CD8-positive, alpha-beta memory T cell (primary cell): ENCODE measurements at regions not wholly inside any gene's neighbourhood (a gene's known extent, or its start where the extent isn't known, plus 50 kb on each side); places are given as distances from the start of the nearest gene placed in this dataset.

Experiments used
- CTCF ChIA-PET: fragments of 350-600 bp; sonication (Branson Sonifier 250); formaldehyde crosslinking; loops from one replicate; lab custom pipeline; 2021; ENCODE audit warnings: antibody characterized with exemption; lab: Charles Lee
- POLR2A ChIA-PET: fragments of 350-600 bp; sonication (Branson Sonifier 250); formaldehyde crosslinking; loops from one replicate; lab custom pipeline; 2021; ENCODE audit warnings: antibody characterized with exemption; lab: Charles Lee
- DNase-seq, 5 donors: peaks; one replicate each; pipeline versions ENCODE4 v3.0.0 to v3.0.0-alpha.2; 2020 to 2022; ENCODE audit warnings: mixed read lengths in 1 of 5
- H3K27ac ChIP-seq: one replicate; pipeline ENCODE4 v1.7.0; 2013; ENCODE audit warnings: low read depth, mild to moderate bottlenecking, low read length, moderate library complexity
- H3K27me3 ChIP-seq: 2 replicates; pipeline ENCODE4 v1.7.0; 2013; ENCODE audit warnings: low read length, mild to moderate bottlenecking; ENCODE audit not compliant: insufficient read depth, poor library complexity, severe bottlenecking
- H3K36me3 ChIP-seq: 2 replicates; pipeline ENCODE4 v1.7.0; 2013; ENCODE audit warnings: mild to moderate bottlenecking, low read length, moderate library complexity; ENCODE audit not compliant: insufficient read depth
- H3K4me1 ChIP-seq: 2 replicates; pipeline ENCODE4 v1.7.0; 2013; ENCODE audit warnings: mild to moderate bottlenecking, low read length, moderate library complexity; ENCODE audit not compliant: insufficient read depth
- H3K4me3 ChIP-seq: 2 replicates; pipeline ENCODE4 v1.7.0; 2013; ENCODE audit warnings: mild to moderate bottlenecking, low read length
- H3K9me3 ChIP-seq: 2 replicates; pipeline ENCODE4 v1.7.0; 2013; ENCODE audit warnings: mild to moderate bottlenecking, low read length
- H3K27ac Mint-ChIP-seq, 8 donors: one replicate each; pipeline ENCODE4 v1.8.0; 2020 to 2021; ENCODE audit warnings: mixed read lengths in 8 of 8, mild to moderate bottlenecking in 6 of 8, inconsistent platforms in 3 of 8, moderate library complexity in 3 of 8
- H3K27me3 Mint-ChIP-seq, 2 donors: one replicate each; pipeline ENCODE4 v1.8.0; 2020 to 2021; ENCODE audit warnings: mixed read lengths in 2 of 2, mild to moderate bottlenecking in 1 of 2, moderate library complexity in 1 of 2
- H3K36me3 Mint-ChIP-seq, 3 donors: one replicate each; pipeline ENCODE4 v1.8.0; 2020 to 2021; ENCODE audit warnings: mixed read lengths in 3 of 3, inconsistent platforms in 1 of 3, mild to moderate bottlenecking in 1 of 3
- H3K4me1 Mint-ChIP-seq, 3 donors: one replicate each; pipeline ENCODE4 v1.8.0; 2020 to 2021; ENCODE audit warnings: mixed read lengths in 3 of 3, inconsistent platforms in 1 of 3, mild to moderate bottlenecking in 1 of 3
- H3K4me3 Mint-ChIP-seq, 7 donors: one replicate each; pipeline ENCODE4 v1.8.0; 2020 to 2021; ENCODE audit warnings: mixed read lengths in 7 of 7, mild to moderate bottlenecking in 6 of 7, moderate library complexity in 4 of 7, inconsistent platforms in 2 of 7
- H3K9me3 Mint-ChIP-seq, 5 donors: one replicate each; pipeline ENCODE4 v1.8.0; 2020 to 2022; ENCODE audit warnings: mixed read lengths in 5 of 5, mild to moderate bottlenecking in 3 of 5, moderate library complexity in 2 of 5, inconsistent platforms in 1 of 5

DNA sequence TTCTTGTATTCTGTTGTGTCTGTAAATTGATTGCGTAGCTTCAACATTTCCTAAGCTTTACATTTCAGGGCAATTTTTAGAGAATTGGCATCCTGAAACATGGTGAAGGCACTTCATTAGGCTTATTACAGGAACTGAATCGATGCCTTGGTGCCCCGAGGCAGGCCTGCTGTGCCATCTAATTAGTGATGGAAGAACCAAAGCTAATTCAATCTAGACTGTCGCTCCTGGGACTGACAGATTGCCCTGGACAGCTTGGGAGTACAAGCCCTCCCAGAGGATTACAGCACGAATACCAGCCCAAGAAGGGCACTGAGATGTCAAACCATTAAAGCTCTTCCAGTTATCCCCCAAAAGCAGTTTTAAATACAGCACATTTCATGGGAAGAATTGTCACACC, 243.2 kb upstream of the ZC3H12C start:
- Mint-ChIP-seq H3K27ac (no peak overlapping the region), H3K9me3 (peaks cover 0 to 6% (median 0%) of the 10 kb centered on the region in 5 donors), H3K27me3 (no peaks in the 10 kb centered on the region), H3K36me3 (no peaks in the 10 kb centered on the region), H3K4me1 (no peaks in the 10 kb centered on the region), H3K4me3 (no peak overlapping the region)
- Histone ChIP-seq H3K27ac (no peak overlapping the region), H3K9me3 (no peaks in the 10 kb centered on the region), H3K36me3 (no peaks in the 10 kb centered on the region), H3K4me1 (no peaks in the 10 kb centered on the region), H3K4me3 (no peak overlapping the region), H3K27me3 (no peaks in the 10 kb centered on the region)
- CTCF ChIA-PET = no interaction called here
- POLR2A ChIA-PET = no interaction called here
- no peak for DNase-seq

DNA sequence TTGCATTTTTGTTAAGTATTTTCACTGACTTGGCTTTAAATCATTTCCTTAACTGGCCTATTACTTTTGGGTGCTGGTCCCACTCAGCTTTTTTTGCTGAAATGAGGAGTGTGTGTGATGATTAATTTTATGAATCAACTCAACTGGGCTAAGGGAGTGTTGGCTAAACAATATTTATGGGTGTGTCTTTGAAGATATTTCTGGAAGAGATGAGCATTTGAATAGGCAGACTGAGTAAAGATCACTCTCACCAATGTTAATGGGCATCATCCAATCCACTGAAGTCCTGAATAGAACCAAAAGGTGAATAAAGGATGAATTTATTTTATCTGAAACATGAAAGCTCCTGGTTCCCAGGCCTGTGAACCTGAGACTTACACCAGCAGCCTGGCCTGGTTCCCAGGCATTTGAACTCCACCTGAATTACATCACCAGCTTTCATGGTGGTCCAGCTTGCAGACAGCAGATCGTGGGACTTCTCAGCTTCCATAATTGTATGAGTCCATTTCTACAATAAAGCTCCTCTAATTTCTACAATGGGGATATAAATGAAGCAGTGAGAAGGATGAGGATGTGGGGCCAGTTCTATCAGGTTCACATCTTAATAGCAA, 241.3 kb upstream of the ZC3H12C start:
- ChIA-PET POLR2A (no interaction called here), CTCF (no interaction called here)
- no peak for DNase-seq
- Mint-ChIP-seq H3K27me3 (no peaks in the 10 kb centered on the region), H3K27ac (no peak overlapping the region), H3K9me3 (peaks cover 0 to 2% (median 0%) of the 10 kb centered on the region in 5 donors), H3K36me3 (no peaks in the 10 kb centered on the region), H3K4me3 (no peak overlapping the region), H3K4me1 (no peaks in the 10 kb centered on the region)
- Histone ChIP-seq H3K27me3 (no peaks in the 10 kb centered on the region), H3K4me1 (no peaks in the 10 kb centered on the region), H3K36me3 (no peaks in the 10 kb centered on the region), H3K9me3 (no peaks in the 10 kb centered on the region), H3K27ac (no peak overlapping the region), H3K4me3 (no peak overlapping the region)

GRCh38 chr11:109853156-109853776, 239.9 kb upstream of the ZC3H12C start:
- DNase-seq = no peak
- CTCF ChIA-PET = no interaction called here

GRCh38 chr11:109854731-109855130, 238.5 kb upstream of the ZC3H12C start:
- Mint-ChIP-seq H3K27me3 (no peaks in the 10 kb centered on the region), H3K4me3 (no peak overlapping the region), H3K36me3 (no peaks in the 10 kb centered on the region), H3K27ac (no peak overlapping the region), H3K9me3 (peaks cover 0 to 2% (median 0%) of the 10 kb centered on the region in 5 donors), H3K4me1 (no peaks in the 10 kb centered on the region)
- DNase-seq = no peak
- Histone ChIP-seq H3K27me3 (no peaks in the 10 kb centered on the region), H3K9me3 (no peaks in the 10 kb centered on the region), H3K27ac (no peak overlapping the region), H3K4me3 (no peak overlapping the region), H3K4me1 (no peaks in the 10 kb centered on the region), H3K36me3 (no peaks in the 10 kb centered on the region)
- ChIA-PET POLR2A (no interaction called here), CTCF (no interaction called here)

More at GRCh38 chr11:109853156-109853776, 239.9 kb upstream of the ZC3H12C start:
- H3K4me1 Mint-ChIP-seq = no peaks in the 10 kb centered on the region
- no peak overlapping the region for H3K4me3 Mint-ChIP-seq
- Histone ChIP-seq H3K36me3 (no peaks in the 10 kb centered on the region), H3K4me3 (no peak overlapping the region), H3K9me3 (no peaks in the 10 kb centered on the region), H3K27ac (no peak overlapping the region), H3K27me3 (no peaks in the 10 kb centered on the region), H3K4me1 (no peaks in the 10 kb centered on the region)
- H3K27ac Mint-ChIP-seq = no peak overlapping the region
- POLR2A ChIA-PET = no interaction called here
- no peaks in the 10 kb centered on the region for H3K36me3 Mint-ChIP-seq
- peaks cover 0 to 2% (median 0%) of the 10 kb centered on the region in 5 donors for H3K9me3 Mint-ChIP-seq
- no peaks in the 10 kb centered on the region for H3K27me3 Mint-ChIP-seq

GRCh38 chr11:109856928-109857327, 236.3 kb upstream of the ZC3H12C start:
- H3K27me3 Mint-ChIP-seq = no peaks in the 10 kb centered on the region
- H3K27ac Mint-ChIP-seq = no peak overlapping the region
- Histone ChIP-seq H3K36me3 (no peaks in the 10 kb centered on the region), H3K4me1 (no peaks in the 10 kb centered on the region), H3K9me3 (no peaks in the 10 kb centered on the region), H3K27ac (no peak overlapping the region), H3K27me3 (no peaks in the 10 kb centered on the region), H3K4me3 (no peak overlapping the region)
- H3K9me3 Mint-ChIP-seq = peaks cover 0 to 2% (median 0%) of the 10 kb centered on the region in 5 donors
- DNase-seq = no peak
- POLR2A ChIA-PET = no interaction called here
- no peaks in the 10 kb centered on the region for H3K4me1 Mint-ChIP-seq
- H3K36me3 Mint-ChIP-seq = no peaks in the 10 kb centered on the region
- CTCF ChIA-PET = no interaction called here
- H3K4me3 Mint-ChIP-seq = no peak overlapping the region

GRCh38 chr11:109857637-109858036, 235.6 kb upstream of the ZC3H12C start:
- Mint-ChIP-seq H3K27ac (no peak overlapping the region), H3K4me1 (no peaks in the 10 kb centered on the region), H3K36me3 (no peaks in the 10 kb centered on the region), H3K4me3 (no peak overlapping the region), H3K9me3 (peaks cover 0 to 2% (median 0%) of the 10 kb centered on the region in 5 donors), H3K27me3 (no peaks in the 10 kb centered on the region)
- no peak for DNase-seq
- no peak overlapping the region for H3K4me3 ChIP-seq
- no peaks in the 10 kb centered on the region for H3K36me3 ChIP-seq
- H3K27ac ChIP-seq = no peak overlapping the region
- POLR2A ChIA-PET = no interaction called here
- H3K27me3 ChIP-seq = no peaks in the 10 kb centered on the region
- H3K9me3 ChIP-seq = no peaks in the 10 kb centered on the region
- H3K4me1 ChIP-seq = no peaks in the 10 kb centered on the region
- CTCF ChIA-PET = no interaction called here

DNA sequence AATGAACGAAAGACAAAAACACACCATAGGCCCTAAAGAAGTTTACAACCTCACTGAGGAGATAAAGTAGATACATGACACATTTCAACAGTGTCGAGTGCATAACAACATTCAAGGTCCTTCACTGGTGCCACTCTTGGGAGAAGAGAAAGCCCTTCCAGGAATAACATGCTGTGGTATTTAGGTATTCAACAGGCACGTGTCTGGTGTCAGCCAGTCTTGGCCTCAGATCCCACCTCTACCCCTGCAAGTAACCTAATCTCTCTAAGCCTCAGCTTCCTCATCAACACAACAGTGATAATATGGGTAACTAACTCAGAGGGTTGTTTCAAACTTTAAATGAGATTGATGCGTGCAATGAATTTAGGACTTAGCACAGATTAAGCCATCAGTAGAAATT, 235.0 kb upstream of the ZC3H12C start:
- Mint-ChIP-seq H3K36me3 (no peaks in the 10 kb centered on the region), H3K4me3 (no peak overlapping the region), H3K9me3 (peaks cover 0 to 2% (median 0%) of the 10 kb centered on the region in 5 donors), H3K4me1 (no peaks in the 10 kb centered on the region), H3K27ac (no peak overlapping the region), H3K27me3 (no peaks in the 10 kb centered on the region)
- no peaks in the 10 kb centered on the region for H3K4me1 ChIP-seq
- no peak for DNase-seq
- no peaks in the 10 kb centered on the region for H3K9me3 ChIP-seq
- ChIA-PET CTCF (no interaction called here), POLR2A (no interaction called here)
- no peaks in the 10 kb centered on the region for H3K36me3 ChIP-seq
- H3K4me3 ChIP-seq = no peak overlapping the region
- no peaks in the 10 kb centered on the region for H3K27me3 ChIP-seq
- no peak overlapping the region for H3K27ac ChIP-seq

DNA sequence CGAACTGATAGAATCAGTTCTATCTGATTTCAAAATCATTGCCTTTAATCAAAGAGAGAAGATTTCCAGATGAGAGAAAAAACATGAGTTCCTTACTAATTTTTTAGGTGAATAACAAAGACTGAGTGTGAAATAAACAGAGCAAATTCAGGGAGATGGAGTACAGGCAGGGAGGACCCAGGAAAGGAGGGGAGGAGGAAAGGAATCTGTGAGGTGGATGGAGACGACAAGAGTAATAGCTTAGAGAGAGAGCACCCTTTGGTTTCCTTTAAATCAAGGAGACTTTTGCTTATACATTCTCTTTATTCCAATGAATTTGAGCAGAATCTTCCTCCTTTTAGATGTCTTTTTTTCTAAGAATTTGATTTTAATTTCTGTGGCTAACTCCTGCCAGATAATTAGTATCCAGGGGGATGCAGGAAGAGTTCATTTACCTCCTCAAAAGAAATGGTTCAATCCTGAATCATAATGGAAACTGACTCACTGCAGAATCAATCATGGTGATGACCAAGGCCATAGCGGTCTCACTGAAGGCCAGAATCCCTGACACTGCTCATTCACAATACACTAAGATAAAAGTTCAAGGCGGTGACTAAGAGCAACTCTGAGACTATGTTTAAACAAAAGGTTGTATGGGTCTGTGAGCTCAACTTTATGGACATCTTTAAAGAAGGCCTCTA, 234.0 kb upstream of the ZC3H12C start:
- H3K4me3 ChIP-seq = no peak overlapping the region
- Mint-ChIP-seq H3K4me3 (no peak overlapping the region), H3K9me3 (peaks cover 0 to 2% (median 0%) of the 10 kb centered on the region in 5 donors), H3K27ac (no peak overlapping the region), H3K36me3 (no peaks in the 10 kb centered on the region), H3K27me3 (no peaks in the 10 kb centered on the region), H3K4me1 (no peaks in the 10 kb centered on the region)
- H3K4me1 ChIP-seq = no peaks in the 10 kb centered on the region
- H3K9me3 ChIP-seq = no peaks in the 10 kb centered on the region
- DNase-seq = no peak
- POLR2A ChIA-PET = no interaction called here
- no peaks in the 10 kb centered on the region for H3K27me3 ChIP-seq
- no peak overlapping the region for H3K27ac ChIP-seq
- CTCF ChIA-PET = no interaction called here
- H3K36me3 ChIP-seq = no peaks in the 10 kb centered on the region
